GM23248 (cell line): ENCODE measurements at regions not wholly inside any gene's neighbourhood (a gene's known extent, or its start where the extent isn't known, plus 50 kb on each side); places are given as distances from the start of the nearest gene placed in this dataset.

Experiments used
- DNase-seq: peaks from one replicate; pipeline ENCODE4 v3.0.0-alpha.2; 2015
- H2AFZ ChIP-seq: fragments of 200-600 bp; sonication (generic); 2 replicates; pipeline ENCODE4 v1.6.1; 2016; ENCODE audit warnings: antibody characterized with exemption
- H3F3A ChIP-seq: fragments of 200-600 bp; sonication (generic); 2 replicates; pipeline ENCODE4 v1.6.1; 2016; ENCODE audit warnings: mild to moderate bottlenecking, antibody characterized with exemption, mixed run types; ENCODE audit not compliant: insufficient read depth
- H3K27ac ChIP-seq: fragments of 200-600 bp; sonication (generic); 2 replicates; pipeline ENCODE4 v1.5.1; 2016; ENCODE audit warnings: mild to moderate bottlenecking
- H3K27me3 ChIP-seq: fragments of 200-600 bp; sonication (generic); replicated peaks from 2 replicates; pipeline ENCODE4 v1.6.1; 2016; ENCODE audit warnings: mild to moderate bottlenecking; ENCODE audit not compliant: insufficient read depth
- H3K36me3 ChIP-seq: fragments of 200-600 bp; sonication (generic); 2 replicates; pipeline ENCODE4 v1.6.1; 2016; ENCODE audit warnings: low read depth, mild to moderate bottlenecking
- H3K4me1 ChIP-seq: fragments of 200-600 bp; sonication (generic); 2 replicates; pipeline ENCODE4 v1.6.1; 2016; ENCODE audit warnings: mild to moderate bottlenecking; ENCODE audit not compliant: insufficient read depth
- H3K4me2 ChIP-seq: fragments of 200-600 bp; sonication (generic); one replicate; pipeline ENCODE4 v1.6.1; 2016; ENCODE audit warnings: mild to moderate bottlenecking; ENCODE audit not compliant: unreplicated experiment
- H3K4me3 ChIP-seq: fragments of 200-600 bp; sonication (generic); 2 replicates; pipeline ENCODE4 v1.5.1; 2016; ENCODE audit warnings: mild to moderate bottlenecking
- H3K79me2 ChIP-seq: fragments of 200-600 bp; sonication (generic); 2 replicates; pipeline ENCODE4 v1.6.1; 2016; ENCODE audit warnings: mild to moderate bottlenecking; ENCODE audit not compliant: insufficient read depth
- H3K9ac ChIP-seq: fragments of 200-600 bp; sonication (generic); 2 replicates; pipeline ENCODE4 v1.6.1; 2016; ENCODE audit warnings: mild to moderate bottlenecking
- H3K9me2 ChIP-seq: fragments of 200-600 bp; sonication (generic); 2 replicates; pipeline ENCODE4 v1.6.1; 2016; ENCODE audit warnings: mixed run types, mild to moderate bottlenecking, moderate library complexity; ENCODE audit not compliant: insufficient read depth
- H3K9me3 ChIP-seq: fragments of 200-600 bp; sonication (generic); one replicate; pipeline ENCODE4 v1.6.1; 2017; ENCODE audit warnings: low read depth
- H4K20me1 ChIP-seq: fragments of 200-600 bp; sonication (generic); 2 replicates; pipeline ENCODE4 v1.6.0; 2016; ENCODE audit not compliant: insufficient read depth
- EZH2 ChIP-seq: fragments of 200-600 bp; sonication (generic); IDR thresholded peaks from 2 replicates; pipeline ENCODE4 v1.6.1; 2018; ENCODE audit warnings: antibody characterized with exemption, mild to moderate bottlenecking; ENCODE audit not compliant: insufficient read depth, poor library complexity, severe bottlenecking
- EZH2phosphoT487 ChIP-seq: fragments of 200-600 bp; sonication (generic); IDR thresholded peaks from 2 replicates; pipeline ENCODE4 v1.6.1; 2018; ENCODE audit warnings: antibody characterized with exemption, moderate library complexity, mild to moderate bottlenecking, low read depth; ENCODE audit not compliant: insufficient read depth
- WGBS, 2 experiments: methylation state at CpG; one replicate each; pipeline ENCODE4 v1.1.6; 2015 to 2017; ENCODE audit warnings: low lambda C conversion rate in 2 of 2, low coverage in 1 of 2; ENCODE audit errors: missing lambda C conversion rate in 2 of 2; 5-methylcytosine and 5-hydroxymethylcytosine counted together
- in situ Hi-C: fragments of 300-500 bp; cut with MboI; formaldehyde crosslinking; loops from 2 replicates; pipeline ENCODE4 v1.15.0; 2020

GRCh38 chr16:63473725-63474124 lies 1437.5 kb upstream of the CDH8 start:
- Histone ChIP-seq H3K36me3 (no peaks in the 10 kb centered on the region), H2AFZ (no peak overlapping the region), H3K4me3 (no peak overlapping the region), H3F3A (no peaks in the 10 kb centered on the region), H3K27ac (no peak overlapping the region), H3K4me2 (no peak overlapping the region), H3K27me3 (no peaks in the 10 kb centered on the region), H3K9ac (no peak overlapping the region), H3K9me3 (no peaks in the 10 kb centered on the region), H3K79me2 (no peaks in the 10 kb centered on the region), H3K4me1 (no peaks in the 10 kb centered on the region), H3K9me2 (no peaks in the 10 kb centered on the region), H4K20me1 (no peaks in the 10 kb centered on the region)
- no peak for TF ChIP-seq EZH2phosphoT487
- TF ChIP-seq EZH2 = no peak
- no peak for DNase-seq
- in situ Hi-C loops = loop anchor here (25.0 kb wide), 2 partner anchors 989 to 1514 kb away; no protein-coding TSS in a partner anchor

DNA sequence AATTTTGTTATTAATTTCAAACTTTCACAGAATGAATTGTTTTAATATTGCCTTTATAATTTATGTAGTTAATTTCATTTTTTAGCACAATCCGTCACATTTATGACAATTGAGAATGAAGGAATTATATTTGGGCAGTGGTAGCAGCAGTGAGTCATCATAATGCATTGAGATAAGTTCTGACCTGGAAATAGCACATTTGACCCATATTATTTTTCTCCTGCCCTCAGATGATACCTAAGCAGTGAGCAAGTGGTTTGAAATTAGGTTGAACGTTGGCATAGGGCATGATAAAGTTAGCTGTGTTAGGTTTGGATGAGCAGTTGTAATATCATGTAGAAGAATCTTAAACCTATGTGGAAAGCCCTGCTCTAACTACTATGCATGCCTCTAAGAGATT lies 1431.3 kb upstream of the CDH8 start:
- Histone ChIP-seq H3K79me2 (no peaks in the 10 kb centered on the region), H3K9ac (no peak overlapping the region), H3K27ac (no peak overlapping the region), H3K9me2 (no peaks in the 10 kb centered on the region), H3K27me3 (no peaks in the 10 kb centered on the region), H3K9me3 (no peaks in the 10 kb centered on the region), H4K20me1 (no peaks in the 10 kb centered on the region), H3F3A (no peaks in the 10 kb centered on the region), H3K4me3 (no peak overlapping the region), H3K4me2 (no peak overlapping the region), H3K4me1 (no peaks in the 10 kb centered on the region), H2AFZ (no peak overlapping the region), H3K36me3 (no peaks in the 10 kb centered on the region)
- TF ChIP-seq EZH2 (no peak), EZH2phosphoT487 (no peak)
- in situ Hi-C loops = loop anchor here (10.0 to 25.0 kb wide), 3 partner anchors 995 to 1647 kb away; no protein-coding TSS in a partner anchor
- DNase-seq = no peak
- 26 to 32% methylated on average over 2 of the region's 2 CpGs for WGBS, 2 experiments

GRCh38 chr16:63462316-63462715 lies 1426.1 kb upstream of the CDH8 start:
- Histone ChIP-seq H4K20me1 (no peaks in the 10 kb centered on the region), H3K4me3 (no peak overlapping the region), H2AFZ (no peak overlapping the region), H3K9me3 (no peaks in the 10 kb centered on the region), H3K79me2 (no peaks in the 10 kb centered on the region), H3K4me1 (no peaks in the 10 kb centered on the region), H3F3A (no peaks in the 10 kb centered on the region), H3K36me3 (no peaks in the 10 kb centered on the region), H3K9ac (no peak overlapping the region), H3K9me2 (no peaks in the 10 kb centered on the region), H3K4me2 (no peak overlapping the region), H3K27me3 (no peaks in the 10 kb centered on the region), H3K27ac (no peak overlapping the region)
- 58 to 74% methylated on average over 1 of the region's 1 CpG for WGBS, 2 experiments
- no peak for TF ChIP-seq EZH2phosphoT487
- TF ChIP-seq EZH2 = no peak
- in situ Hi-C loops = loop anchor here (10.0 to 25.0 kb wide), 3 partner anchors 1000 to 1652 kb away; no protein-coding TSS in a partner anchor
- no peak for DNase-seq

DNA sequence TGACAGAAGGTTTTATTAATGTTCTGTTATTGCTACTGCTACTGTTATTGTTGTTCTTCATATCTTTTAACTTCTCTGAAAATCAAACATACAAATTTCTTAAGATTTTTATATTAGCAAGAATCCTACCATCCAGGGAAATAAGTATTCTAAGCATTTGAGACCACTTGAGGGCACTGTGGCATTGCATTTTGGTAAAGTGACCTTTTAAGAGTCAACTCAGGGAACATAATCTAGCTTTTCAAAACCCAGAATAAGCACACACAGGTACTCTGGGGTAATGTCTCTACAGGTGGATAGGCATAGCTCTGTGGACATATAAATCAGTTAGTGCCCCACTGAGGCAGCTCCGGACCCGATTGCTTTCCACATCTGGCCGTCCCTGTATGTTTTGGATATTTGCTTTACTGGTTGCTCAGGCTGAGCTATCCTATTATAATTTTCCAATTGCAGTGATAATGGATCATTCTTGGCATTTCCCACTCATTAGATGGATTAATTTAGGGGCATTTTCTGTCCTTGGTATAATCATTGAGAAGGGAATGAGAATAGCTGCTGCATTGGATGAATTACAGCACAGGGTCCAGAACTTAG lies 1425.1 kb upstream of the CDH8 start:
- no peak for TF ChIP-seq EZH2
- no peak for TF ChIP-seq EZH2phosphoT487
- in situ Hi-C loops = loop anchor here (10.0 to 25.0 kb wide), 3 partner anchors 1001 to 1653 kb away; no protein-coding TSS in a partner anchor
- Histone ChIP-seq H3K9me2 (no peaks in the 10 kb centered on the region), H2AFZ (no peak overlapping the region), H3K4me2 (no peak overlapping the region), H3F3A (no peaks in the 10 kb centered on the region), H3K4me1 (no peaks in the 10 kb centered on the region), H3K79me2 (no peaks in the 10 kb centered on the region), H3K9ac (no peak overlapping the region), H3K9me3 (no peaks in the 10 kb centered on the region), H4K20me1 (no peaks in the 10 kb centered on the region), H3K27ac (no peak overlapping the region), H3K27me3 (no peaks in the 10 kb centered on the region), H3K36me3 (no peaks in the 10 kb centered on the region), H3K4me3 (no peak overlapping the region)
- 48 to 51% methylated on average over 3 of the region's 3 CpGs for WGBS, 2 experiments
- peak; percentile 61 for DNase-seq
